GM06990 (cell line): ENCODE measurements at regions not wholly inside any gene's neighbourhood (a gene's known extent, or its start where the extent isn't known, plus 50 kb on each side); places are given as distances from the start of the nearest gene placed in this dataset.

Experiments used
- DNase-seq: peaks from one replicate; pipeline ENCODE4 v3.0.0-alpha.2; 2011; ENCODE audit not compliant: insufficient read length; ENCODE audit errors: extremely low read depth
- H3K27me3 ChIP-seq: replicated peaks from 2 replicates; pipeline ENCODE4 v1.6.0; 2011; ENCODE audit warnings: low read length; ENCODE audit not compliant: control insufficient read depth, insufficient read depth
- H3K36me3 ChIP-seq: 2 replicates; pipeline ENCODE4 v1.5.1; 2011; ENCODE audit warnings: low read length; ENCODE audit not compliant: control insufficient read depth, insufficient read depth
- H3K4me3 ChIP-seq: replicated peaks from 2 replicates; pipeline ENCODE4 v1.5.1; 2011; ENCODE audit warnings: low read depth, mild to moderate bottlenecking, control low read depth, low read length
- CTCF ChIP-seq: IDR thresholded peaks from 2 replicates; pipeline ENCODE4 v1.5.1; 2011; ENCODE audit warnings: low read length, control low read depth, mild to moderate bottlenecking, inconsistent platforms; ENCODE audit not compliant: insufficient read depth, poor library complexity, severe bottlenecking

- DNase-seq: no peak
- TF ChIP-seq CTCF: peak; percentile 47
- H3K36me3 ChIP-seq: no peaks in the 10 kb centered on the region
- no peaks in the 10 kb centered on the region for H3K27me3 ChIP-seq
- no peak overlapping the region for H3K4me3 ChIP-seq
These were observed 189.6 kb upstream of the INHBA start for GRCh38 chr7:41892356-41893100.

GRCh38 chr7:41891950-41892349, 189.1 kb upstream of the INHBA start:
- no peaks in the 10 kb centered on the region for H3K36me3 ChIP-seq
- no peaks in the 10 kb centered on the region for H3K27me3 ChIP-seq
- no peak overlapping the region for H3K4me3 ChIP-seq
- DNase-seq: no peak
- TF ChIP-seq CTCF: no peak

- Histone ChIP-seq H3K27me3 (no peaks in the 10 kb centered on the region), H3K36me3 (no peaks in the 10 kb centered on the region), H3K4me3 (no peak overlapping the region)
- DNase-seq: no peak
- no peak for TF ChIP-seq CTCF
These were observed 187.9 kb upstream of the INHBA start for GRCh38 chr7:41890631-41891274.

GRCh38 chr7:41889472-41889871, 186.6 kb upstream of the INHBA start:
- no peak for DNase-seq
- TF ChIP-seq CTCF: no peak
- no peak overlapping the region for H3K4me3 ChIP-seq
- no peaks in the 10 kb centered on the region for H3K27me3 ChIP-seq
- H3K36me3 ChIP-seq: no peaks in the 10 kb centered on the region

- Histone ChIP-seq H3K27me3 (no peaks in the 10 kb centered on the region), H3K4me3 (no peak overlapping the region), H3K36me3 (no peaks in the 10 kb centered on the region)
- DNase-seq: peak; percentile 14
- TF ChIP-seq CTCF: no peak
These were observed 186.2 kb upstream of the INHBA start for GRCh38 chr7:41889040-41889439.
